Brain microvascular endothelial cell (primary cell): ENCODE measurements at regions not wholly inside any gene's neighbourhood (a gene's known extent, or its start where the extent isn't known, plus 50 kb on each side); places are given as distances from the start of the nearest gene placed in this dataset.

Experiments
- DNase-seq: peaks from one replicate; pipeline ENCODE4 v3.0.0-alpha.2; 2020
- H3K27ac ChIP-seq: fragments of 250-450 bp; sonication (Bioruptor Pico); 2 replicates; pipeline ENCODE4 v1.5.1; 2020; ENCODE audit warnings: mild to moderate bottlenecking, moderate library complexity
- H3K27me3 ChIP-seq: fragments of 250-450 bp; sonication (Bioruptor Pico); replicated peaks from 2 replicates; pipeline ENCODE4 v1.5.1; 2020; ENCODE audit warnings: mild to moderate bottlenecking
- H3K36me3 ChIP-seq: fragments of 250-450 bp; sonication (Bioruptor Pico); replicated peaks from 2 replicates; pipeline ENCODE4 v1.5.1; 2020; ENCODE audit warnings: mild to moderate bottlenecking
- H3K4me3 ChIP-seq: 2 replicates; pipeline ENCODE4 v1.5.1; 2011; ENCODE audit warnings: low read depth, mild to moderate bottlenecking, control low read depth, low read length, moderate library complexity
- in situ Hi-C: cut with HindIII; loops from 2 replicates; pipeline ENCODE4 v1.10.0; 2017; ENCODE audit warnings: low sequenced_read_pairs, low pct_ligation_motif_present
- TF ChIP-seq, protein P1 (sequence below): IDR thresholded peaks from 2 replicates; pipeline ENCODE4 v1.5.1; 2011; ENCODE audit warnings: low read depth, mild to moderate bottlenecking, moderate library complexity, low read length, control low read depth, inconsistent platforms; ENCODE audit errors: missing control alignments

DNA sequence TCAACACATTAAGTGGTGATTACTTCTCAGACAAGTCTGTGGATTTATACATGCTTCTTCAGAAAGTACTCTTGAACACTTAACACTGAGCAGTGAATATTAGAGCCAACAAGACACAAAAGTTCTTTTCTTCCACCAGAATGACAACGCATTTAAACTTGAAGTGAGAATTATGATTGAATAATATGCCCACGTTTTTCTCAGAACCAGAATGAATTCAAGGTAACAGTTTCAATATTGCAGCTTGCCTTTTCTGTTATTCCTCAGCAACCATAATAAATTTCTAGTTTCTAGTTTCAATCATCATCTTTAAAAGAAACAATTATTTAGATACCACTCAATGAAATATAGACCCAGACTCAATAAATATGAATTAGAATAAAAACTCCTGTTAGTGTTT is 547.0 kb downstream of the NUP35 start:
- no peak overlapping the region for H3K4me3 ChIP-seq
- no peaks in the 10 kb centered on the region for H3K36me3 ChIP-seq
- H3K27me3 ChIP-seq: no peaks in the 10 kb centered on the region
- in situ Hi-C loops: no loop called here
- no peak for DNase-seq
- TF ChIP-seq, protein P1, sequence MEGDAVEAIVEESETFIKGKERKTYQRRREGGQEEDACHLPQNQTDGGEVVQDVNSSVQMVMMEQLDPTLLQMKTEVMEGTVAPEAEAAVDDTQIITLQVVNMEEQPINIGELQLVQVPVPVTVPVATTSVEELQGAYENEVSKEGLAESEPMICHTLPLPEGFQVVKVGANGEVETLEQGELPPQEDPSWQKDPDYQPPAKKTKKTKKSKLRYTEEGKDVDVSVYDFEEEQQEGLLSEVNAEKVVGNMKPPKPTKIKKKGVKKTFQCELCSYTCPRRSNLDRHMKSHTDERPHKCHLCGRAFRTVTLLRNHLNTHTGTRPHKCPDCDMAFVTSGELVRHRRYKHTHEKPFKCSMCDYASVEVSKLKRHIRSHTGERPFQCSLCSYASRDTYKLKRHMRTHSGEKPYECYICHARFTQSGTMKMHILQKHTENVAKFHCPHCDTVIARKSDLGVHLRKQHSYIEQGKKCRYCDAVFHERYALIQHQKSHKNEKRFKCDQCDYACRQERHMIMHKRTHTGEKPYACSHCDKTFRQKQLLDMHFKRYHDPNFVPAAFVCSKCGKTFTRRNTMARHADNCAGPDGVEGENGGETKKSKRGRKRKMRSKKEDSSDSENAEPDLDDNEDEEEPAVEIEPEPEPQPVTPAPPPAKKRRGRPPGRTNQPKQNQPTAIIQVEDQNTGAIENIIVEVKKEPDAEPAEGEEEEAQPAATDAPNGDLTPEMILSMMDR: no peak
- no peak overlapping the region for H3K27ac ChIP-seq

DNA sequence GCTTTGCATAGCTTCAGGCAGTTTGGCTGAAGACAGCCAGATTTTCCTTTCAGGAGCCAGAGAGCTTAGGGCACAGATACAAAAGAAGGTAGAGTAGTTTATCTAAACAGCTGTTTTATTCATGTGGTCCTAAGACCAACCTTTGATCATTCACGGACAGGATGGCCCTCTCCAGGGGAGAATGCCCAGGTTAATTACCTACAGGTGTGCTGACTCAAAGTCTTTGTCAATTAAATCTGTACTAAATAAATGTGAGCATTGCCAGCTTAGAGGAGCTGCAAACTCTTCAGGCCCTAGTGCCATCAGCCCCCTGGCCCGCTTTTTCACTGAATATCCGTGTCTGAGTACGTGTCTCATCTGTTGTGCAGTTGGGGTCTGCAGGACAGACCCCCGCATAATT is 554.7 kb downstream of the NUP35 start:
- in situ Hi-C loops: no loop called here
- no peaks in the 10 kb centered on the region for H3K27me3 ChIP-seq
- H3K27ac ChIP-seq: no peak overlapping the region
- H3K36me3 ChIP-seq: no peaks in the 10 kb centered on the region
- no peak overlapping the region for H3K4me3 ChIP-seq
- no peak for DNase-seq
- TF ChIP-seq, protein P1: no peak

DNA sequence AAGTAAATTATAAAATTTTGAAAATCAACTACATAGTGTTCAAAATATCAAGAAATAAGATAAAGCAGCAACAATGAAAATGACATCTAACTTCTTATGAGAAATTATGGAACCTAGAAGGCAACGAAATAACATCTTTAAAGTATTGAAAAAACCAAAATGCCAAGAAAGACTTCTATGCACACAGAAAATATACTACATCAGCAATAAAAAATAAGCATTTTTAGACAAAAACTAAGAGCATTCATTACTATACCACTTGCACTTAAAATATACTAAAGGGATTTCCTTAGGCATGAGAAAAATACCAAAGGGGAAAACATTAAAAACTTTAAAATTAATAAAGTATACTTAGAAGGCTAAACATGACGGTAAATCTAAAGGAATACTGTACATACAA is 556.3 kb downstream of the NUP35 start:
- in situ Hi-C loops: no loop called here
- DNase-seq: no peak
- Histone ChIP-seq H3K4me3 (no peak overlapping the region), H3K36me3 (no peaks in the 10 kb centered on the region), H3K27ac (no peak overlapping the region), H3K27me3 (no peaks in the 10 kb centered on the region)
- TF ChIP-seq, protein P1: no peak

DNA sequence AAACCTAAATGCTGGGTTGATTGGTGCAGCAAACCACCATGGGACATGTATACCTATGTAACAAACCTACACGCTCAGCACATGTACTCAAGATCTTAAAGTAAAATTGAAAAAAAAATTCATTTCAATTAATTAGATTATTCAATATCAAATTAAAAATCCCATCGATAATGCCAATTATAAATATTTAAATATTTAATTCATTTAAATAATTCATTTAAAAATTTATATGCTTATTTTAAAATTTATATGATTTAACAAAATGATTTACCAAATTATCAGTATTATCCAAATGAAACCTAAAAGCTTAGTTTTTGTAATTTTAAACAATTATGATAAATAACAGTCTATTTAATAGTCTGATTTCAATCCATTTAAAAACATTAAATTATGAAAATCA is 560.4 kb downstream of the NUP35 start:
- no peak for DNase-seq
- TF ChIP-seq, protein P1: no peak
- in situ Hi-C loops: no loop called here

DNA sequence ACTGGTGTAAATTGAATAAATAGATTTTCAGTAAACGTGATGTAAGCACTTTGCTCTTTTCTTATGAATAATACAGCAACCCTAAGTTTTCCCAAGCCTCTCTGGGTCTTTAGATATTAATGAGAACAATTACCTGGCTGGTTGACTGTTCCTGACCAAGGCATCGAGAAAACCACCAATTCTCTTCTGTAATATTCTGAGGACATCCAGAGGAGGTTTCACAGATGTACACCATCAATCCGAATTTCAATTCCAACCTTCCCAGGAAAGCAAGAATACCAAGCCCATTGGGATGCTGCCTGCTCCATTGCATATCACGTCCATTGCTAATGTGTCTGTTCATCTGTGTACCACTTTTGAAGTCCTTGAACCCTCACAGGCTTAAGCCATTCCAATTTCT is 571.8 kb downstream of the NUP35 start:
- H3K4me3 ChIP-seq: no peak overlapping the region
- no peaks in the 10 kb centered on the region for H3K36me3 ChIP-seq
- no peak for DNase-seq
- TF ChIP-seq, protein P1: no peak
- no peaks in the 10 kb centered on the region for H3K27me3 ChIP-seq
- H3K27ac ChIP-seq: no peak overlapping the region
- in situ Hi-C loops: no loop called here

More for the DNA sequence above, 560.4 kb downstream of the NUP35 start:
- Histone ChIP-seq H3K4me3 (no peak overlapping the region), H3K27me3 (no peaks in the 10 kb centered on the region), H3K27ac (no peak overlapping the region), H3K36me3 (no peaks in the 10 kb centered on the region)

DNA sequence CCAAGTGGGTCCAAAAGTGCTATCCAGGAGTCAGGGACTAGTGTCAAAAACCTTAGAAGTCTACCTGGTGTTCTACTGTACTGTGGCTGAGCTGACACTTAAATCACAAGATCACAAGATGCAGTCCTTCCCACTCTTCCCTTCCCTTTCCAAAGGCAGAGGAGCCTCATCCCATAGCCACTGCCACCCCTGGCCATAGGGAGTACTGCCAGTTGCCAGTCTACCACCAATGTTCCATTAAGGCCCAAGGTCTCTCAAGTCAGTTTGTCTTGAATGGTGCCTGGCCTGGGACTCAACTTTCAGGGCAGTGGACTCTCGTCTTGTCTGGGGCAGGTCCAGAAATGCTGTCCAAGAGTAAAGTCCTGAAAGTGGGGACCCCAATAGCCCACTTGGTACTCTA is 585.6 kb downstream of the NUP35 start:
- H3K4me3 ChIP-seq: no peak overlapping the region
- TF ChIP-seq, protein P1: no peak
- DNase-seq: no peak
- in situ Hi-C loops: no loop called here
- H3K27me3 ChIP-seq: no peaks in the 10 kb centered on the region
- H3K27ac ChIP-seq: no peak overlapping the region
- no peaks in the 10 kb centered on the region for H3K36me3 ChIP-seq
